Esophagus muscularis mucosa (tissue), 4 donors: ENCODE measurements at regions not wholly inside any gene's neighbourhood (a gene's known extent, or its start where the extent isn't known, plus 50 kb on each side); places are given as distances from the start of the nearest gene placed in this dataset.

Experiments used
- EP300 ChIP-seq: sonication (generic); formaldehyde crosslinking; IDR thresholded peaks from one replicate; pipeline ENCODE4 v1.6.1; 2017; ENCODE audit warnings: antibody characterized with exemption
- POLR2A ChIP-seq: fragments of 450-650 bp; IDR thresholded peaks from one replicate; pipeline ENCODE4 v1.6.1; 2017; ENCODE audit warnings: antibody characterized with exemption, moderate library complexity, mild to moderate bottlenecking, low read depth
- POLR2AphosphoS5 ChIP-seq, 2 donors: sonication (generic); formaldehyde crosslinking; IDR thresholded peaks; one replicate each; pipeline ENCODE4 v1.6.1; 2017; ENCODE audit warnings: antibody characterized with exemption in 2 of 2
- TF ChIP-seq, protein P1 (sequence below), 3 experiments: fragments of 200-600 bp in 2 of 3; fragments of 450-650 bp in 1 of 3; sonication (generic) in 2 of 3; IDR thresholded peaks; one replicate each; pipeline ENCODE4 v1.5.1; 2017 to 2019; ENCODE audit warnings: antibody characterized with exemption in 3 of 3, mild to moderate bottlenecking in 2 of 3, moderate library complexity in 1 of 3

DNA sequence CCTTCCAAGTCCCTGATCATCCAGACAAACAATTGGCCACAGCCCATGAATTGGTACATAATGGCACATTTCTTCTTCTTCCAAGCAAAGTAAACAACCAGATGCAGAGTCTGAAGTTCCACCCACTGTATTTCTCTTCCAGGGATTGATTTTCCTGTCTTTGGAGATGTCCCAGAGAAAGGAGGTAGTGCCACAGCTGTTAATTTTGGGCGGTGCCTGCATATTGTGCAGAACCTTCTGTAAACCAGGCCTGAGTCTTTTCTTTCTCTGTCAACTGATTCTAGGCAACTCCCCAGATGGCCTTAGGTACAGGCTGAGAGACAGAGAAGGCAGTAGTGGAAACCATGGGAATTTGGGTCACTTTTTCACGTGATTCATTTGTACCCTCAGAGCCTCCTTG lies 73.5 kb upstream of the TNIK start:
- TF ChIP-seq, protein P1, sequence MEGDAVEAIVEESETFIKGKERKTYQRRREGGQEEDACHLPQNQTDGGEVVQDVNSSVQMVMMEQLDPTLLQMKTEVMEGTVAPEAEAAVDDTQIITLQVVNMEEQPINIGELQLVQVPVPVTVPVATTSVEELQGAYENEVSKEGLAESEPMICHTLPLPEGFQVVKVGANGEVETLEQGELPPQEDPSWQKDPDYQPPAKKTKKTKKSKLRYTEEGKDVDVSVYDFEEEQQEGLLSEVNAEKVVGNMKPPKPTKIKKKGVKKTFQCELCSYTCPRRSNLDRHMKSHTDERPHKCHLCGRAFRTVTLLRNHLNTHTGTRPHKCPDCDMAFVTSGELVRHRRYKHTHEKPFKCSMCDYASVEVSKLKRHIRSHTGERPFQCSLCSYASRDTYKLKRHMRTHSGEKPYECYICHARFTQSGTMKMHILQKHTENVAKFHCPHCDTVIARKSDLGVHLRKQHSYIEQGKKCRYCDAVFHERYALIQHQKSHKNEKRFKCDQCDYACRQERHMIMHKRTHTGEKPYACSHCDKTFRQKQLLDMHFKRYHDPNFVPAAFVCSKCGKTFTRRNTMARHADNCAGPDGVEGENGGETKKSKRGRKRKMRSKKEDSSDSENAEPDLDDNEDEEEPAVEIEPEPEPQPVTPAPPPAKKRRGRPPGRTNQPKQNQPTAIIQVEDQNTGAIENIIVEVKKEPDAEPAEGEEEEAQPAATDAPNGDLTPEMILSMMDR (IDR thresholded peaks at IDR 0.05), result no peak
- TF ChIP-seq POLR2AphosphoS5 (IDR thresholded peaks at IDR 0.05) (no peak), POLR2A (no peak), EP300 (no peak)
